T-helper 17 cell (primary cell): ENCODE measurements at regions not wholly inside any gene's neighbourhood (a gene's known extent, or its start where the extent isn't known, plus 50 kb on each side); places are given as distances from the start of the nearest gene placed in this dataset.

ENCODE experiments used
- ATAC-seq: fragments of 150-1000 bp; cut with Tn5 transposase; 2 replicates; pipeline ENCODE4 v1.10.0; 2021; ENCODE audit warnings: mild to moderate bottlenecking, moderate library complexity
- DNase-seq, 3 donors: peaks; one replicate each; pipeline versions ENCODE4 v3.0.0 to v3.0.0-alpha.2; 2020 to 2021
- H3K9me3 ChIP-seq: one replicate; pipeline ENCODE4 v1.7.0; 2013; ENCODE audit warnings: low read length, mild to moderate bottlenecking; ENCODE audit not compliant: control insufficient read depth, poor library complexity, severe bottlenecking
- H3K27ac Mint-ChIP-seq: one replicate; pipeline ENCODE4 v1.8.0; 2022; ENCODE audit warnings: mild to moderate bottlenecking, moderate library complexity, mixed read lengths
- H3K27me3 Mint-ChIP-seq: one replicate; pipeline ENCODE4 v1.8.0; 2022; ENCODE audit warnings: mixed read lengths
- H3K36me3 Mint-ChIP-seq: one replicate; pipeline ENCODE4 v1.8.0; 2022; ENCODE audit warnings: low read depth, mixed read lengths
- H3K4me1 Mint-ChIP-seq: one replicate; pipeline ENCODE4 v1.8.0; 2022; ENCODE audit warnings: mild to moderate bottlenecking, mixed read lengths
- H3K4me3 Mint-ChIP-seq: one replicate; pipeline ENCODE4 v1.8.0; 2022; ENCODE audit warnings: mild to moderate bottlenecking, moderate library complexity, mixed read lengths

DNA sequence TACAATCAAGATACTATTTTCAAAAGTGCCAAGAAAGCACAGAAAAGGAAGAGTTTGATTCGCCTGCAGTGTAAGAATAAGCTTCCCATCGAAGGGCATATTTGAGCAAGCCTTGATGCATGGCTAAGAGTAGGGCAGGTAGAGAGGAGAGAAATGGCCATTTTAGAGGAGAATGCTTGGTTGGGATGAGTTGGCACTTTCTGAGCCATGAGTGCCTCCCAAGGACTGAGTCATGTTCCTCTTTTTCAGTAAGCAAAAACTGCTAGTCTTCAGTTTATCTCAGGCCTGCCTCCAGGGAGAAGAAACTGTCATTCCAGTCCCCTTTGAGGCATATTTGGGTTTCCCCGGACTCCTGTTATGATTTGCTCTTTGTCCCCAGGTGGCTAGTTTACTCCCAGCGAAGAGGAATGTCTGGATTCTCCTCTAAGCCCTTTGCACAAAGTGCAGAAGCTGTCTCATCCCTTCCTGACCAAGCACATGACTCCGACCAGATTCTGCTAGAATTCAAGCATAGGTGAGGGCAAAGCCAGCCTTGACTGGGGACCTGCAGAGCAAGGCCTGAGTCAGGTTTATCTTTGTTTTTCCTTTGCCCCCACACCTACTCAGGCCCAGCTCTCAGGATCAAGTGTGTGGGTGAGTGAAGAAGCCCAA lies 115.2 kb downstream of the TTC32 start:
- no peaks in the 10 kb centered on the region for H3K4me1 Mint-ChIP-seq
- no peak for ATAC-seq
- peaks cover 2% of the 10 kb centered on the region for H3K36me3 Mint-ChIP-seq
- no peak for DNase-seq
- no peaks in the 10 kb centered on the region for H3K9me3 ChIP-seq
- no peak overlapping the region for H3K4me3 Mint-ChIP-seq
- no peak overlapping the region for H3K27ac Mint-ChIP-seq
- peaks cover 38% of the 10 kb centered on the region for H3K27me3 Mint-ChIP-seq

DNA sequence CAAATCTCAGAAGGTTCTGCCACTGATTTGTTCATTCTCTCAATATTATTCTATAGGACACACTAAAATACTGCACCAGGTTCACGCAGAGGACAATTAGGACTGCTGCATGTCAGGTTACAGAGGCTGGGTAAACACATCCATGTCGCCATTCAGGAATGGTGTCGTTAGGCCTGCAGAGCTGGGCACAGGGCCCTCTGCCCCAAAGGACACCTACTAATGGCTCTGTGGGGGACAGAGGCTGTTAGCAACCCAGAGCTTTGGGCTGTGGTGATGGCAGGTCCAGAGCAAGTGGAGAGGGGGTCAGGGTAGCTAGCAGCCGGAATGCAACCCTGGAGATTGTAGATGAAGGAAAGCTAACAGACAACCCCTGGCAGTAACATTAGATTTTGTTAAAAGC lies 115.9 kb downstream of the TTC32 start:
- Mint-ChIP-seq H3K4me3 (no peak overlapping the region), H3K27me3 (peaks cover 42% of the 10 kb centered on the region), H3K36me3 (peaks cover 2% of the 10 kb centered on the region), H3K4me1 (no peaks in the 10 kb centered on the region), H3K27ac (no peak overlapping the region)
- DNase-seq = no peak
- no peaks in the 10 kb centered on the region for H3K9me3 ChIP-seq
- ATAC-seq = no peak

DNA sequence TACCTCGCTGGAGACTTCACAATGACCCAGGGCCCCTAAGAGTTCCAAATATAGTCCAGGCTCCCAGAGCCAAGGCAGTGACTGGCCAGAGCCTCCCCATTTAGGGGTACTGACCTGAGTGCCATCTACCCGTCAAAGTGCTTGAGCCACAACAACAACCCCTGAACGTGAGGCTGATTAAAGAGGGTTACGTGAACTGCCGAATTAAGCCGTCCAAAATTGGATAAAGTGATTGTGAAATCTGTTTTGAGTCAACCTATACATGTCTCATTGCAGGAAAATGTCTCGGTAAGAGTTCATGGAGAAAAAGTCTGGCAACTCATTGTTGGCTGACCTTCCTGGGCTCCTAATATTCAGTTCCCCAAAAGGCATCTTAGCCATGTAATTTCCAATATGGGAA lies 116.3 kb downstream of the TTC32 start:
- no peak for DNase-seq
- Mint-ChIP-seq H3K27me3 (peaks cover 42% of the 10 kb centered on the region), H3K4me1 (no peaks in the 10 kb centered on the region), H3K4me3 (no peak overlapping the region), H3K36me3 (peaks cover 2% of the 10 kb centered on the region), H3K27ac (no peak overlapping the region)
- no peak for ATAC-seq
- no peaks in the 10 kb centered on the region for H3K9me3 ChIP-seq

DNA sequence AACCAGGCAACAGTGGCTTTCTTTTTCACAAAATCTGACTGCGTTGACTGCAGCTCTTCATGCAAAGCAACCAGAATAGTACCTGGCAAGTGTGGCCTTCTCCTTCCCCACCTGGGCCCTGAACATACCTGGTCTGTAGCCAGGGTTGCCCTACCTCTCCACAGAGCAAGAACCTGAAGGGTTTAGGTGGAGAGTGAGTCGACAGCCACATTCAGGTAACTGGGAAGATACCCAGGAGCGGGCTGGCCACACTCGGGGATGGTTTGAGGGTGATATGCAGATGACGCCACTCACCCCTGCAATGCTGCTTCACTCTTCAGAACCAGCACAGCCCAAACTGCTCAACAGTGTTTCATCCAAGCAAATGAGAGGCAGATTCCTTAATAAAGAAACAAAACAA lies 117.3 kb downstream of the TTC32 start:
- ATAC-seq (no peak), DNase-seq (no peak)
- Mint-ChIP-seq H3K36me3 (peaks cover 2% of the 10 kb centered on the region), H3K27ac (no peak overlapping the region), H3K27me3 (peaks cover 39% of the 10 kb centered on the region), H3K4me3 (no peak overlapping the region), H3K4me1 (no peaks in the 10 kb centered on the region)
- H3K9me3 ChIP-seq = no peaks in the 10 kb centered on the region

DNA sequence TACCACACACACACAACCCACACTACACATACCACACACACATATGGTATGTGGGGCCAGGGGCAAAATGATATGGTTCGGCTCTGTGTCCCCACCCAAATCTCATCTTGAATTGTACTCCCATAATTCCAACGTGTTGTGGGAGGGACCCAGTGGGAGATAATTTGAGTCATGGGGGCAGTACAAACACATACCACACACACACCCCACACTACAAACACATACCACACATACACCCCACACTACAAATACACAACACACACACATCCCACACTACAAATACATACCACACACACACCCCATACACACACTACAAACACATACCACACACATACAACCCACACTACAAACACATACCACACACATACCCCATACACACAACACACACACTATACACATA lies 117.8 kb downstream of the TTC32 start:
- no peak for ATAC-seq
- H3K27ac Mint-ChIP-seq = no peak overlapping the region

DNA sequence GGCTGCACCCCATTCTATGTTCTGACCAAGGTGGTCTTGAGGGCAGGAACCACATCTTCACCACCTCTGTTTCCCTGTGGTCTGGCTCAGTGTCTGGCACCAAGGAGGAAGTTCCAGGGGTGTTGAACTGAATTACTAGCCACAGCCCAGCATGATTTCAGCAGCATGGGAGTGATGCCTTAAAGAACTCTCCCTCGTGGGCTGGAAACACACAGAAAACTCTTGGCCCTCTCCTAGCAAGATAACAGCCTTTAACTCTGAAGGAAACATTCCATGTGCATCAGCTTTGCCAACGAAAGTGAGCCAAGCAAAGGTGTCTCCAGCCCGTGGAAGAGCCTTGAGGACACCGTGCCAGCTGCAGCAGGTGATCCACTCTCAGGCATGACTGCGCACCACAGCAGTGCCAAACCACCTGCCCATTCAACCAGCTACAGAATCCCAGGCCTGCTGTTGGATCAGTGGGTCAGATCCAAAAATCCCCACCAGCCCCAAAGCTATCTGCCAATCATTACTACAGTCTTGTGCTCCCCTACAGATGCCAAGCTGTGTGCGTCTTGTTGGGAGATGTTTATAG lies 124.8 kb downstream of the TTC32 start:
- Mint-ChIP-seq H3K4me3 (no peak overlapping the region), H3K27ac (no peak overlapping the region), H3K4me1 (no peaks in the 10 kb centered on the region), H3K27me3 (peaks cover 51% of the 10 kb centered on the region), H3K36me3 (no peaks in the 10 kb centered on the region)
- ATAC-seq (no peak), DNase-seq (no peak)
- H3K9me3 ChIP-seq = no peaks in the 10 kb centered on the region

More for the DNA sequence above, 117.8 kb downstream of the TTC32 start:
- H3K27me3 Mint-ChIP-seq = peaks cover 39% of the 10 kb centered on the region
- H3K4me3 Mint-ChIP-seq = no peak overlapping the region
- DNase-seq = no peak
- H3K9me3 ChIP-seq = no peaks in the 10 kb centered on the region
- H3K4me1 Mint-ChIP-seq = no peaks in the 10 kb centered on the region
- peaks cover 2% of the 10 kb centered on the region for H3K36me3 Mint-ChIP-seq

DNA sequence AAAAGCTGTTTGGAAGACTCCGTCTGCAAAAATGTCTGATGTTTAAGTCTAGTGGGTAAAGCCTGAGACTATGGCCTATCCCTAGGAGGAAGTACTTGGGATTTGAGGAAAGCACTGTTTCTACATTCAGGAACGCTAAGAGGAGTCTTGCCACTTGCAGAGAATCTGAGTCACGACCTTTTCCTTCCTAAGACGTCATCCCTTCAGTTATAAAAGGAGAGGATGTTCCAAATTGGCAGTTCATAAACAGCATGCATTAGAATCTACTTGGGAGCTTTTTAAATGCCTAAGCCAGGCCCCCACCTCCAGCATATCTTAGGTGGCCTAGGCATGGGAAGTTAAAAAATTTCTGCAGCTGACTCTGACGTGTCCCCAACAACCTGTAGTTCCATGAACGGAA lies 125.9 kb downstream of the TTC32 start:
- DNase-seq = no peak
- Mint-ChIP-seq H3K4me1 (no peaks in the 10 kb centered on the region), H3K36me3 (no peaks in the 10 kb centered on the region), H3K4me3 (no peak overlapping the region), H3K27ac (no peak overlapping the region), H3K27me3 (peaks cover 47% of the 10 kb centered on the region)
- H3K9me3 ChIP-seq = no peaks in the 10 kb centered on the region
- no peak for ATAC-seq

DNA sequence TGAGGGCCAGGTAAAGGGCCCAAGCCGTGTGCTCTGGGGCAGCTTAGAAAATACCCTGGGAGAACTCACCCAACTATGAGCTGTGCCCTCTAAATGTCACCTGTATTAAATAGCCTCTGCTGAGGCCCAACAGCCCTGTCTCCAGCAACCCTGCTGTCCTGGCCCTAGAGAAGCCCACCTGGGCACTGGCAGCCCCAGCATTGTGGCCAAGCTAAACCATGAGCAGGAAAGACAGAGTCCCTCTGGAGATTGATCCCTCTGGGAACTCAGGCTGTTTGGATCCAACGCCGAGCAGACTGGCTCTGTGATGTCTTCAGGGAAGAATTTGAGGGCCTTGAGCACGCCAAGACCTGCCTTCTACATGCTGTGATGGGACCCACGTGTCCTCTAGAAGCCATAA lies 126.5 kb downstream of the TTC32 start:
- Mint-ChIP-seq H3K27me3 (peaks cover 47% of the 10 kb centered on the region), H3K4me3 (no peak overlapping the region), H3K36me3 (no peaks in the 10 kb centered on the region), H3K27ac (no peak overlapping the region), H3K4me1 (no peaks in the 10 kb centered on the region)
- H3K9me3 ChIP-seq = no peaks in the 10 kb centered on the region
- no peak for DNase-seq
- ATAC-seq = no peak

DNA sequence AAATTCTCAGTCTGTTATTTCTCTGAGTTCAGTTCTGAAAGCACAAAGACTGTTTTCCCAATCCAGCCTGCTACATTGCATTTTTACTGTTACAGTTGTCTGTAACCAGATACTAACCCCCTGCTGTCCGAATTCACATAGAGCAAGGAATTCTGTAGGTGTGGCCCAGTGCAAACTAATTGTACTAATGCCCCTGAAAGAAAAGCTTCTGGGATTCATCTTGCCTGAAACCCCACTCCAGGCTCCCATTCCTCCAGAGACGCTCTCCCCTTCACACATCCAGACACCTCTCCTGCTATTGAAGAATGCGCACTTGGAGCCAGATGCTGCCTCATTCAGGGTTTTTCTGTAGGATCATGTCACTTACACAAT lies 127.0 kb downstream of the TTC32 start:
- no peak for ATAC-seq
- Mint-ChIP-seq H3K4me3 (no peak overlapping the region), H3K27me3 (peaks cover 45% of the 10 kb centered on the region), H3K36me3 (no peaks in the 10 kb centered on the region), H3K4me1 (no peaks in the 10 kb centered on the region), H3K27ac (no peak overlapping the region)
- H3K9me3 ChIP-seq = no peaks in the 10 kb centered on the region
- no peak for DNase-seq

DNA sequence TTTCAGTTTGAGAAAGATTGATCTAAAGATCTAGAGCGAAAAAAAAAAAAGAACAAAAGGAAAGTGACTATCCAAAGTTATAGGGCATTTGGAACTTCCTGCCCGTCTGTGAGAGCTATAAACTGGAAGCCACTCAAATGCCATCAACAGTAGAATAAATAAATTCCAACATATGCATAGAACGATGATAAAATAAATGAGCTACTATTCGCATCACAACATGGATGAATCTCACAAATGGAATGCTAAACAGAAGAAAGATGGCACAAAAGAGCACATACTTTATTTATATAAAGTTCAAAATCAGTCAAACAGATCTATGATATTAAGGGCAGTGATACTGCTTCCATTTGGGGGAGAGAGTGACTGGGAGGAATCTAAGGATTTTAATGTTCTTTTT lies 128.8 kb downstream of the TTC32 start:
- H3K27ac Mint-ChIP-seq = no peak overlapping the region
- DNase-seq (no peak), ATAC-seq (no peak)
- H3K36me3 Mint-ChIP-seq = no peaks in the 10 kb centered on the region
- no peaks in the 10 kb centered on the region for H3K9me3 ChIP-seq
- peaks cover 31% of the 10 kb centered on the region for H3K27me3 Mint-ChIP-seq
- no peak overlapping the region for H3K4me3 Mint-ChIP-seq
- no peaks in the 10 kb centered on the region for H3K4me1 Mint-ChIP-seq

DNA sequence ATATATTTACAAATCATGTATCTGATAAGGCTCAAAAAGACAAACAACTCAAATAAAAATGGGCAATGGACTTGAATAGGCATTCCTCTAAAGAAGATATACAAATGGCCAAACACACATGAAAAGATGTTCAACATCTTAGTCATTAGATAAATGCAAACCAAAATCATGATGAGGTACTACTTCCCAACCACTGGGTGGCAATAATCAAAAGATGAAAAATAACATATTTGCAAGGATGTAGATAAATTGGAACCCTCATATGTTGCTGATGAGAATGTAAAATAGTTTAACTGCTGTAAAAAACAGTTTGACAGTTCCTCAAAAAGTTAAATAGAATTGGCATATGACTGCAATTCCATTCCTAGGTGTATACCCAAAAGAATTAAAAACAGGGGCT lies 132.3 kb downstream of the TTC32 start:
- ATAC-seq (no peak), DNase-seq (no peak)
- H3K27me3 Mint-ChIP-seq = peaks cover 5% of the 10 kb centered on the region
- no peaks in the 10 kb centered on the region for H3K9me3 ChIP-seq
- no peaks in the 10 kb centered on the region for H3K36me3 Mint-ChIP-seq
- no peak overlapping the region for H3K4me3 Mint-ChIP-seq
- H3K4me1 Mint-ChIP-seq = no peaks in the 10 kb centered on the region
- H3K27ac Mint-ChIP-seq = no peak overlapping the region

DNA sequence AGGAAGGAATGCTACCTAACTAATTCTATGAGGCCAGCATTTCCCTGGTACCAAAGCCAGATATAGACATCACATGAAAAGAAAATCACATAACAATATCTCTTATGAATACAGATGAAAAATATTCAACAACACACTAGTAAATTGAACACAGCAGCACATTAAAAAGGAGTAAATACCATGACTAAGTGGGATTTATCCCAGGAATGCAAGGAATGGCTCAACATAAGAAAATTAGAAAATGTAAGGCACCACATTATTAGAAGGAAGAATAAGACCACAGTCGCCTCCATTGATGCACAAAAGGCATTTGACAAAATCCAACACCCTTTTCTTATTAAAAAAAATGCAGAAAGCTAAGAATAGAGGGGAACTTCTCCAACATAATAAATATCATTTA lies 133.9 kb downstream of the TTC32 start:
- H3K27me3 Mint-ChIP-seq = peaks cover 3% of the 10 kb centered on the region
- no peaks in the 10 kb centered on the region for H3K36me3 Mint-ChIP-seq
- H3K4me1 Mint-ChIP-seq = no peaks in the 10 kb centered on the region
- H3K9me3 ChIP-seq = no peaks in the 10 kb centered on the region
- ATAC-seq = no peak
- DNase-seq = no peak
- no peak overlapping the region for H3K4me3 Mint-ChIP-seq
- H3K27ac Mint-ChIP-seq = no peak overlapping the region

DNA sequence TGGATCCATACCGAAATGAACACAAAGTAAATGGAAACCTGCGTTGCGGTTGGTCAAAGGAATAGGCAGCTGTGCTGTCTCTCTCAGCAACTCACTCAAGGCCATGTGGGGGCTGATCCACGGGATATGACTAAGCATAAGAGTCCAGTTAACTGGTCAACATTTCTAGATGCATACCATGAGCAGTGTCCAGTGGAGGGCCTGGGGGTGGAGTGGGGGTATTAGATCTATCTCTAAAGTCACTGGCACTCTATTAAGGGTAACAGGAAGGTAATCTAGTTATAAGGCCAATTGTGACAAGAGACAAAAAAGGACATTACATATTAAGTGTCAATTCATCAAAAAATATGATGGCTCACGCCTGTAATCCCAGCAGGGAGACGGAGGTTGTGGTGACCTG lies 136.8 kb downstream of the TTC32 start:
- ATAC-seq (no peak), DNase-seq (no peak)
- Mint-ChIP-seq H3K27me3 (peaks cover 10% of the 10 kb centered on the region), H3K36me3 (peaks cover 2% of the 10 kb centered on the region), H3K4me1 (no peaks in the 10 kb centered on the region), H3K4me3 (no peak overlapping the region), H3K27ac (no peak overlapping the region)
- H3K9me3 ChIP-seq = no peaks in the 10 kb centered on the region

DNA sequence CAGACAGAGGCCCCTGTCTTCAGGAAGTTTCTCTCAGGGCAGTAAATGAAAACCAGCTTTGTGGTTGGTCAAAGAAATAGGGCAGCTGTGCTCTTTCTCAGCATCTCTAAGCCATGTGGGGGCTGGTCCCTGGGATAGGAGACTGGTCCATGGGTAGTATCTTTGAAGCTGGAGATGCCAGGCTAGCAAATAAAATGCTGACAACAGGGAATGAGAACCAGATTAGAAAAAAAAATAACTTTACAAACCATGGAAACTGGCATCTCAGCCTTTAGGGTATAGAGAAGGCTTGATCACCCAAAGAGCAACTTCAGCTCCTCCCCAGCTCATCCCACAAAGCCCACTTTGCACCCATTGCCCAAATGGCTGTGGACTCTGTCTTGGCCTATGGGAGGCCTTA lies 138.1 kb downstream of the TTC32 start:
- peaks cover 2% of the 10 kb centered on the region for H3K36me3 Mint-ChIP-seq
- no peaks in the 10 kb centered on the region for H3K9me3 ChIP-seq
- ATAC-seq = no peak
- no peak overlapping the region for H3K4me3 Mint-ChIP-seq
- peaks cover 15% of the 10 kb centered on the region for H3K27me3 Mint-ChIP-seq
- H3K4me1 Mint-ChIP-seq = no peaks in the 10 kb centered on the region
- H3K27ac Mint-ChIP-seq = no peak overlapping the region
- DNase-seq = no peak
